ENCODE measurements at regions not wholly inside any gene's neighbourhood (a gene's known extent, or its start where the extent isn't known, plus 50 kb on each side); places are given as distances from the start of the nearest gene placed in this dataset.

DNA sequence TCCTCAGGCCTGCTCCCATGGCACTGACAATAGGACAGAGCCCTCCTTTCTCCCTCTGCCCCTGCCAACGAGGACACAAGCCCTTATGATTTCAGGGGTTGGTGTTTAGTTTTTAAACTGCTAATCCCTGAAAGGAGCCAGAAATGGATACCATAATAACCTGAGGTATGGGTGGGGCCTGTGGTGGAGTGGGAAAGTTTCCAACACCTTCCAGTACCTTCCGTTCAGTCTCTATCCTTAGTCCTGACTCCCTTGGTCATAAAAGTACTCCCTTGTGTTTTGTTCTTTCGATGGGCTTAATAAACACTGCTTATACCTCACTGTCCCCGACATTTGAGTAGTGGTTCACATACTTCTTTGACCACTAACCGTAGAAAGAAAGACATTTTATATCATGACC, 141.8 kb upstream of the MAGI3 start:
- POLR2A ChIA-PET (ENCODE audit: low non-redundant PET): no interaction called here
- no TSS peak for BruUV-seq (replicated peaks)
- H3K4me3 ChIP-seq (ENCODE audit: low read depth, low read length, poor library complexity, severe bottlenecking): no peak overlapping the region
- H3K27me3 ChIP-seq (replicated peaks; ENCODE audit: insufficient read depth, low read depth, low read length, poor library complexity): no peaks in the 10 kb centered on the region
- CTCF ChIA-PET: no interaction called here
- H3K36me3 ChIP-seq (ENCODE audit: insufficient read depth, low read length, poor library complexity, severe bottlenecking): no peaks in the 10 kb centered on the region
- H3K27ac ChIP-seq (ENCODE audit: low read depth, low read length, poor library complexity, severe bottlenecking): no peak overlapping the region
- no peaks in the 10 kb centered on the region for H3K4me1 ChIP-seq (ENCODE audit: insufficient read depth, low read length, poor library complexity, severe bottlenecking)
- H3K9me3 ChIP-seq (ENCODE audit: low read depth, low read length, poor library complexity, severe bottlenecking): no peaks in the 10 kb centered on the region
- DNase-seq (ENCODE audit: low spot score): no peak
- no peak for TF ChIP-seq EZH2 (IDR thresholded peaks at IDR 0.05; ENCODE audit: borderline replicate concordance, low read depth, low read length, poor library complexity, severe bottlenecking)
- TF ChIP-seq, protein P1, sequence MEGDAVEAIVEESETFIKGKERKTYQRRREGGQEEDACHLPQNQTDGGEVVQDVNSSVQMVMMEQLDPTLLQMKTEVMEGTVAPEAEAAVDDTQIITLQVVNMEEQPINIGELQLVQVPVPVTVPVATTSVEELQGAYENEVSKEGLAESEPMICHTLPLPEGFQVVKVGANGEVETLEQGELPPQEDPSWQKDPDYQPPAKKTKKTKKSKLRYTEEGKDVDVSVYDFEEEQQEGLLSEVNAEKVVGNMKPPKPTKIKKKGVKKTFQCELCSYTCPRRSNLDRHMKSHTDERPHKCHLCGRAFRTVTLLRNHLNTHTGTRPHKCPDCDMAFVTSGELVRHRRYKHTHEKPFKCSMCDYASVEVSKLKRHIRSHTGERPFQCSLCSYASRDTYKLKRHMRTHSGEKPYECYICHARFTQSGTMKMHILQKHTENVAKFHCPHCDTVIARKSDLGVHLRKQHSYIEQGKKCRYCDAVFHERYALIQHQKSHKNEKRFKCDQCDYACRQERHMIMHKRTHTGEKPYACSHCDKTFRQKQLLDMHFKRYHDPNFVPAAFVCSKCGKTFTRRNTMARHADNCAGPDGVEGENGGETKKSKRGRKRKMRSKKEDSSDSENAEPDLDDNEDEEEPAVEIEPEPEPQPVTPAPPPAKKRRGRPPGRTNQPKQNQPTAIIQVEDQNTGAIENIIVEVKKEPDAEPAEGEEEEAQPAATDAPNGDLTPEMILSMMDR (conservative IDR thresholded peaks at IDR 0.05; ENCODE audit: low read depth, low read length): no peak
- intact Hi-C loops (cut with micrococcal nuclease; ENCODE audit: unreplicated experiment): no loop called here

DNA sequence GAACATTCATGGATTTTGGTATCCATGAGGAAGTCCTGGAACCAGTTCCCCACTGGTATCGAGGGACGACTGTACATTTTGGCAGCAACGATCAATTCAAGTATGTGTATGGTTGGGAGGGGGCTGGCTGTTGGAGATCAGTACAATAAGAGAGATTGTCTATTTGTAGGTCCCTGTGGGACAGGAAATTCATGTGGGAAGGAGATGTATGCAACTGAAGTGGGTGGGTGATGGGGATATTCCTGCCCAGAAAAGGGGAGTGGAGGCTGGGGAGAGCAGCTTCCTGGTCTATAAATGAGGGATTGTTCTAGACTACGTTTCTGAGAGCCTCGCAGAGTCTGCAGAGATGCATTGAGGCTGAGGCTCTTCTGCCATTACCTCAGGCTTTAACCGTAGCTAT, 140.2 kb upstream of the MAGI3 start:
- Histone ChIP-seq H3K9me3 (ENCODE audit: low read depth, low read length, poor library complexity, severe bottlenecking) (no peaks in the 10 kb centered on the region), H3K4me3 (ENCODE audit: low read depth, low read length, poor library complexity, severe bottlenecking) (no peak overlapping the region), H3K36me3 (ENCODE audit: insufficient read depth, low read length, poor library complexity, severe bottlenecking) (no peaks in the 10 kb centered on the region), H3K27ac (ENCODE audit: low read depth, low read length, poor library complexity, severe bottlenecking) (no peak overlapping the region), H3K4me1 (ENCODE audit: insufficient read depth, low read length, poor library complexity, severe bottlenecking) (no peaks in the 10 kb centered on the region), H3K27me3 (replicated peaks; ENCODE audit: insufficient read depth, low read depth, low read length, poor library complexity) (no peaks in the 10 kb centered on the region)
- intact Hi-C loops (cut with micrococcal nuclease; ENCODE audit: unreplicated experiment): no loop called here
- no peak for TF ChIP-seq EZH2 (IDR thresholded peaks at IDR 0.05; ENCODE audit: borderline replicate concordance, low read depth, low read length, poor library complexity, severe bottlenecking)
- TF ChIP-seq, protein P1 (conservative IDR thresholded peaks at IDR 0.05; ENCODE audit: low read depth, low read length): no peak
- CTCF ChIA-PET: no interaction called here
- BruUV-seq (replicated peaks): no TSS peak
- POLR2A ChIA-PET (ENCODE audit: low non-redundant PET): no interaction called here
- no peak for DNase-seq (ENCODE audit: low spot score)

DNA sequence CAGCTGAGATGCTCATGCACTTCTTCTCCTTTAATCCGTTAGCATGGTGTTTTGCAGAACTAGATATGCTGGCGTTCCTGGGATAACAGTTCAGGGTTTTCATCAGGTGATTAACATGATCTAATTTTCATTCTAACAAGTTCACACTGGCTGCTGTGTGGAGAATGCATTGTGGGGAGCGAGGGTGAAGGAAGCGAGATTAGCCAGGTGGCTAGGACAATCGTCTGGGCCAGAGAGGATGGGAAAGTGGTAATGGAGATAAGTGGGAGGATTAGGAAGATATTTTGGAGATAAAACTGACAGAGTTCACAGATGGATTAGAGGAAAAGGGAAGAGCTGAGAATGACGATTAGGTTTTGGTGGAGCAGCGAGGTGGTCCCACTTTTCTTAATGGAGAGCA, 138.1 kb upstream of the MAGI3 start:
- no TSS peak for BruUV-seq (replicated peaks)
- no peaks in the 10 kb centered on the region for H3K27me3 ChIP-seq (replicated peaks; ENCODE audit: insufficient read depth, low read depth, low read length, poor library complexity)
- H3K36me3 ChIP-seq (ENCODE audit: insufficient read depth, low read length, poor library complexity, severe bottlenecking): no peaks in the 10 kb centered on the region
- ChIA-PET POLR2A (ENCODE audit: low non-redundant PET) (no interaction called here), CTCF (no interaction called here)
- H3K4me3 ChIP-seq (ENCODE audit: low read depth, low read length, poor library complexity, severe bottlenecking): no peak overlapping the region
- no peak overlapping the region for H3K27ac ChIP-seq (ENCODE audit: low read depth, low read length, poor library complexity, severe bottlenecking)
- no peak for DNase-seq (ENCODE audit: low spot score)
- TF ChIP-seq, protein P1 (conservative IDR thresholded peaks at IDR 0.05; ENCODE audit: low read depth, low read length): no peak
- no peak for TF ChIP-seq EZH2 (IDR thresholded peaks at IDR 0.05; ENCODE audit: borderline replicate concordance, low read depth, low read length, poor library complexity, severe bottlenecking)
- intact Hi-C loops (cut with micrococcal nuclease; ENCODE audit: unreplicated experiment): no loop called here
- no peaks in the 10 kb centered on the region for H3K4me1 ChIP-seq (ENCODE audit: insufficient read depth, low read length, poor library complexity, severe bottlenecking)
- no peaks in the 10 kb centered on the region for H3K9me3 ChIP-seq (ENCODE audit: low read depth, low read length, poor library complexity, severe bottlenecking)
